ENCODE measurements at regions not wholly inside any gene's neighbourhood (a gene's known extent, or its start where the extent isn't known, plus 50 kb on each side); places are given as distances from the start of the nearest gene placed in this dataset.

DNA sequence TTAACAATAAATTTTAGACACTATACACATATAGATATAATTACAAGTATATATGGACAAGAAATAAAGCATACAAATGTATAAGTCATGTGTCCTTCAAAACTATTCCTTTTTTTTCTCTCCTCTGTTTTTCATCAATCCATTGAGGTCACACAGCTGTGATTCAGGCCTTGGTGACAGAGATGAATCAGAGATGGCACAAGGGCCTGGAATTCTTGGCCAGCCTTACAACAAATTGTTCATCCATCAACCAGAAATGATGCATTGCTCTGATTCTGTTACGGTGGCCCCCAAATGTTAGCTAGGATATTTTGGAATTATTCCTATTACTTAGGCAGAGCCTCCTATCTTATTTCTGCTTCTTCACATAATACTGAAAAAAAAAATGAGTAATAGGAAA lies 108.7 kb upstream of the MPDZ start:
- H3K36me3 ChIP-seq, result no peaks in the 10 kb centered on the region
- peaks cover 5 to 26% of the 10 kb centered on the region in 2 donors for H3K4me1 ChIP-seq (ENCODE audit: control insufficient read depth in 1 of 2, low read depth in 2 of 2)
- TF ChIP-seq, protein P1, sequence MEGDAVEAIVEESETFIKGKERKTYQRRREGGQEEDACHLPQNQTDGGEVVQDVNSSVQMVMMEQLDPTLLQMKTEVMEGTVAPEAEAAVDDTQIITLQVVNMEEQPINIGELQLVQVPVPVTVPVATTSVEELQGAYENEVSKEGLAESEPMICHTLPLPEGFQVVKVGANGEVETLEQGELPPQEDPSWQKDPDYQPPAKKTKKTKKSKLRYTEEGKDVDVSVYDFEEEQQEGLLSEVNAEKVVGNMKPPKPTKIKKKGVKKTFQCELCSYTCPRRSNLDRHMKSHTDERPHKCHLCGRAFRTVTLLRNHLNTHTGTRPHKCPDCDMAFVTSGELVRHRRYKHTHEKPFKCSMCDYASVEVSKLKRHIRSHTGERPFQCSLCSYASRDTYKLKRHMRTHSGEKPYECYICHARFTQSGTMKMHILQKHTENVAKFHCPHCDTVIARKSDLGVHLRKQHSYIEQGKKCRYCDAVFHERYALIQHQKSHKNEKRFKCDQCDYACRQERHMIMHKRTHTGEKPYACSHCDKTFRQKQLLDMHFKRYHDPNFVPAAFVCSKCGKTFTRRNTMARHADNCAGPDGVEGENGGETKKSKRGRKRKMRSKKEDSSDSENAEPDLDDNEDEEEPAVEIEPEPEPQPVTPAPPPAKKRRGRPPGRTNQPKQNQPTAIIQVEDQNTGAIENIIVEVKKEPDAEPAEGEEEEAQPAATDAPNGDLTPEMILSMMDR (IDR thresholded peaks at IDR 0.05), result no peak
- no peak overlapping the region for H3K4me3 ChIP-seq
- DNase-seq (ENCODE audit: low spot score) (no peak), ATAC-seq (ENCODE audit: insufficient number of reproducible peaks, low FRiP score, low read depth) (peak; percentile 71)
- peak overlapping the region; percentile 46 to 58 for H3K27ac ChIP-seq
- H3K27me3 ChIP-seq (replicated peaks; ENCODE audit: insufficient read depth), result no peaks in the 10 kb centered on the region
- H3K9me3 ChIP-seq, result peaks cover 3% of the 10 kb centered on the region

DNA sequence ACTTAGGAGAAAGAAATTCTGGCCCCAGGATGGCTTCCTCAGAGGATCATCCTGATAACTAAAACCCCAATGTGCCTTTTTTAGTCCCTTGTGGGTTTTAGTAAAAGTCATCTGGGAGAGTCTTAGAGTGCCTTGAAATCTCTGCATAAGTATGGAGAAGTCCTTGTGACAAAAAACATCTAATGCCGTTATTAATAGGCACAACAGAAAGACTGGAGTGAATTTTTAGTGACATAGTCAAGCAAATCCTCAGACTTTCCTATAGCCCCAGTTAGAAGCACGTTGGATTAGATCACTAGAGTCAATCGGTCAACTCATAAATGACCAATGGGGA lies 108.2 kb upstream of the MPDZ start:
- Histone ChIP-seq H3K4me1 (ENCODE audit: control insufficient read depth in 1 of 2, low read depth in 2 of 2) (peaks cover 5 to 26% of the 10 kb centered on the region in 2 donors), H3K4me3 (no peak overlapping the region), H3K36me3 (no peaks in the 10 kb centered on the region), H3K27ac (peak overlapping the region; percentile 46 to 58), H3K9me3 (peaks cover 3% of the 10 kb centered on the region), H3K27me3 (replicated peaks; ENCODE audit: insufficient read depth) (no peaks in the 10 kb centered on the region)
- no peak for ATAC-seq (ENCODE audit: insufficient number of reproducible peaks, low FRiP score, low read depth)
- TF ChIP-seq, protein P1 (IDR thresholded peaks at IDR 0.05), result no peak
- DNase-seq (ENCODE audit: low spot score), result no peak

DNA sequence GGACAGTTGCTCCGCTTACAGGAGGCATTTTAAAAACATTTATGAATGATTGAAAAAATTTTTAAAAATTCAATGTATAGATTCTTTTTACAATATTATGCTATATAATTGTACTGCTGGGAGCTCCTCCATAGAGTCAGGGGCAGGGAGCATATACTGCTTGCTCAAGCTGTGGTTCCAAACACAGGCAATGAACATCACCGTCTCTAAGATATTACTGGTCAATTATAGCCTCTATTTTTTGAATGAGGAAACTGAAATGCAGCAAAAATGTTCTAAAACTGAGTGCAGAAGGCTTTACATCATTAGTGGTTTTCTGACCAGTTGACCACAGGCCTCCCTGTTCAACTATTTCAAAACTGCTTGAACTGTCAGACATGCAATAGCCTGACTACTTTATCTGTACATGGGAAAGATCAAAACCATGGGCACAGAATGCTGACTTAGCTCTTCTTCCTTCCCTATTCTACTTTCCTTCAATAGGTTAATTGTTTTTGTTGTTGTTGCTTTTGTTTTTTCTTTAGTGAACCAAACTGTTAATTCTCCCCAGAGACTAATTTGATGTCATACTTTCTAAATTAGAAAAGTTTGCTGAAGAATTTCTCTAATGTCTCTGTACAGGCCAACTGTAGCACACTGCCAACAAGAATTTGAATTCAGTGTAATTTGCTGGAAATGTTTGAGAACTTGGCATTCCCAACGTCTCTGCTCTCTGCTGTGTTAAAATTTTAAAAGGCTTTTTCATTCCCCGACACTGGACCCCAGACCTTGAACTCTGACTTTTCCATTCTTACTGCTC lies 107.6 kb upstream of the MPDZ start:
- H3K27ac ChIP-seq, result peak overlapping the region; percentile 46 to 58
- no peak for DNase-seq (ENCODE audit: low spot score)

DNA sequence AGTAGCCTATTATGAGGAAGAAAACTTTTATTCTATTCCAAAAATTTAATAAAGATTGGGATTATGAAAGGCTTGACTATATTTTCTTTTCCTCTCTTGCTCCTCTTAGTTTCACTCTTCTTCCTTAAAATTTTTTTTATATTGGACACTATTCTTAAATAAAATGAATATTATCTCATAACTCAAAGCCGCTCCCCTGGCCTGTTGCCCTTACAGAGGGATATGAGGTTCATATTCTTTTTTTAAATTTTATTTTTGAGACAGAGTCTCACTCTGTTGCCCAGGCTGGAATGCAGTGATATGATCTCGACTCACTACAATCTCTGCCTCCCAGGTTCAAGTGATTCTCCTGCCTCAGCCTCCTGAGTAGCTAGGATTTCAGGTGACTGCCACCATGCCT lies 106.8 kb upstream of the MPDZ start:
- ATAC-seq (ENCODE audit: insufficient number of reproducible peaks, low FRiP score, low read depth) (no peak), DNase-seq (ENCODE audit: low spot score) (no peak)
- Histone ChIP-seq H3K4me3 (no peak overlapping the region), H3K27ac (peak overlapping the region in 1 of 2 donors; percentile 45), H3K4me1 (ENCODE audit: control insufficient read depth in 1 of 2, low read depth in 2 of 2) (peaks cover 5 to 26% of the 10 kb centered on the region in 2 donors), H3K36me3 (no peaks in the 10 kb centered on the region), H3K27me3 (replicated peaks; ENCODE audit: insufficient read depth) (no peaks in the 10 kb centered on the region), H3K9me3 (no peaks in the 10 kb centered on the region)
- TF ChIP-seq, protein P1 (IDR thresholded peaks at IDR 0.05), result no peak

More for the DNA sequence above, 107.6 kb upstream of the MPDZ start:
- ATAC-seq (ENCODE audit: insufficient number of reproducible peaks, low FRiP score, low read depth), result peak; percentile 40
- no peaks in the 10 kb centered on the region for H3K27me3 ChIP-seq (replicated peaks; ENCODE audit: insufficient read depth)
- no peaks in the 10 kb centered on the region for H3K36me3 ChIP-seq
- TF ChIP-seq, protein P1 (IDR thresholded peaks at IDR 0.05), result no peak
- no peak overlapping the region for H3K4me3 ChIP-seq
- peaks cover 3% of the 10 kb centered on the region for H3K9me3 ChIP-seq
- peaks cover 5 to 26% of the 10 kb centered on the region in 2 donors for H3K4me1 ChIP-seq (ENCODE audit: control insufficient read depth in 1 of 2, low read depth in 2 of 2)

DNA sequence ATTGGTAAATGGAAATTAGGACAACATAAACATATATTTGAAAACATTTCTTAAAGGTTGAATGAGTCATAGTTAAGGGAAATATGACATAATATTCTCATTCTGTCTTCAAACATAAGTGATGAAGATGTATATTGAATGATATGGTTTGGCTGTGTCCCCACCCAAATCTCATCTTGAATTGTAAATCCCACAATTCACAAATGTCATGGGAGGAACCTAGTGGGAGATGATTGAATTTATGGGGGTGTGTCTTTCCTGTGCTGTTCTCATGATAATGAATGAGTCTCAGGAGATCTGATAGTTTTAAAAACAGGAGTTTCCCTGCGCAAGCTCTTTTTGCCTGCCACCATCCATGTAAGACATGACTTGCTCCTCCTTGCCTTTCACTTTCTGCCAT lies 104.4 kb upstream of the MPDZ start:
- TF ChIP-seq, protein P1 (IDR thresholded peaks at IDR 0.05), result no peak
- DNase-seq (ENCODE audit: low spot score) (no peak), ATAC-seq (ENCODE audit: insufficient number of reproducible peaks, low FRiP score, low read depth) (no peak)

More for the DNA sequence above, 104.4 kb upstream of the MPDZ start:
- Histone ChIP-seq H3K27me3 (replicated peaks; ENCODE audit: insufficient read depth) (no peaks in the 10 kb centered on the region), H3K27ac (no peak overlapping the region), H3K36me3 (no peaks in the 10 kb centered on the region), H3K4me3 (no peak overlapping the region), H3K4me1 (ENCODE audit: control insufficient read depth in 1 of 2, low read depth in 2 of 2) (peaks cover 5 to 25% of the 10 kb centered on the region in 2 donors), H3K9me3 (no peaks in the 10 kb centered on the region)

All from thoracic aorta (tissue), 2 donors.